SK-N-SH treated with all-trans-retinoic acid at 6 μM for 48 hours (cell line): ENCODE measurements at regions not wholly inside any gene's neighbourhood (a gene's known extent, or its start where the extent isn't known, plus 50 kb on each side); places are given as distances from the start of the nearest gene placed in this dataset.

Experiments used
- ATAC-seq: fragments of 200-7000 bp; cut with Tn5 transposase; 3 replicates; pipeline ENCODE4 v1.9.1; 2020; ENCODE audit warnings: mild to moderate bottlenecking, moderate library complexity
- ARNTL ChIP-seq: fragments of 450-650 bp; formaldehyde crosslinking; IDR thresholded peaks from 2 replicates; pipeline ENCODE4 v1.5.0; 2020; ENCODE audit warnings: low read depth, mild to moderate bottlenecking, moderate library complexity, borderline replicate concordance
- BACH2 ChIP-seq: fragments of 250-450 bp; sonication (Bioruptor Pico); IDR thresholded peaks from 2 replicates; pipeline ENCODE4 v1.9.0; 2021; ENCODE audit warnings: mild to moderate bottlenecking, borderline replicate concordance
- CSDC2 ChIP-seq: fragments of 250-450 bp; sonication (Bioruptor Pico); IDR thresholded peaks from 2 replicates; pipeline ENCODE4 v1.5.0; 2020; ENCODE audit warnings: mild to moderate bottlenecking, moderate library complexity
- ESRRG ChIP-seq: fragments of 250-450 bp; sonication (Bioruptor Pico); IDR thresholded peaks from 2 replicates; pipeline ENCODE4 v1.6.1; 2021; ENCODE audit warnings: mild to moderate bottlenecking
- GLIS3 ChIP-seq: fragments of 250-450 bp; sonication (Bioruptor Pico); IDR thresholded peaks from 2 replicates; pipeline ENCODE4 v1.5.0; 2020; ENCODE audit warnings: mild to moderate bottlenecking, moderate library complexity
- ISL1 ChIP-seq: fragments of 250-450 bp; sonication (Bioruptor Pico); IDR thresholded peaks from 2 replicates; pipeline ENCODE4 v2.1.2; 2022; ENCODE audit warnings: mild to moderate bottlenecking, moderate library complexity
- OSR1 ChIP-seq: fragments of 250-450 bp; sonication (Bioruptor Pico); IDR thresholded peaks from 2 replicates; pipeline ENCODE4 v1.8.0; 2022; ENCODE audit warnings: moderate library complexity, mild to moderate bottlenecking, inconsistent platforms
- PPARA ChIP-seq: fragments of 250-450 bp; sonication (Bioruptor Pico); IDR thresholded peaks from 2 replicates; pipeline ENCODE4 v1.5.0; 2020; ENCODE audit warnings: mild to moderate bottlenecking, borderline replicate concordance
- RARB ChIP-seq: fragments of 250-450 bp; sonication (Bioruptor Pico); IDR thresholded peaks from 2 replicates; pipeline ENCODE4 v1.8.0; 2021; ENCODE audit warnings: mild to moderate bottlenecking, moderate library complexity
- TCF4 ChIP-seq: fragments of 250-450 bp; sonication (Bioruptor Pico); IDR thresholded peaks from 2 replicates; pipeline ENCODE4 v1.8.0; 2021; ENCODE audit warnings: mild to moderate bottlenecking, moderate library complexity, borderline replicate concordance
- TOX ChIP-seq: fragments of 250-450 bp; sonication (Bioruptor Pico); IDR thresholded peaks from 2 replicates; pipeline ENCODE4 v1.8.0; 2021; ENCODE audit warnings: mild to moderate bottlenecking, moderate library complexity, borderline replicate concordance
- ZC3H10 ChIP-seq: fragments of 250-450 bp; sonication (Bioruptor Pico); IDR thresholded peaks from 2 replicates; pipeline ENCODE4 v1.5.1; 2021; ENCODE audit warnings: mild to moderate bottlenecking, moderate library complexity
- ZFP3 ChIP-seq: fragments of 250-450 bp; sonication (Bioruptor Pico); IDR thresholded peaks from 2 replicates; pipeline ENCODE4 v1.5.0; 2020; ENCODE audit warnings: mild to moderate bottlenecking, moderate library complexity
- ZFP30 ChIP-seq: fragments of 450-650 bp; formaldehyde crosslinking; IDR thresholded peaks from 2 replicates; pipeline ENCODE4 v1.5.0; 2022; ENCODE audit warnings: mild to moderate bottlenecking, moderate library complexity
- ZNF8 ChIP-seq: fragments of 450-650 bp; formaldehyde crosslinking; IDR thresholded peaks from 2 replicates; pipeline ENCODE4 v1.5.0; 2020; ENCODE audit warnings: mild to moderate bottlenecking, moderate library complexity
- TF ChIP-seq, protein P1 (sequence below): fragments of 250-450 bp; sonication (Bioruptor Pico); IDR thresholded peaks from 2 replicates; pipeline ENCODE4 v1.8.0; 2021; ENCODE audit warnings: low read depth, mild to moderate bottlenecking, moderate library complexity, borderline replicate concordance
- TF ChIP-seq, protein P2 (sequence below): fragments of 250-450 bp; sonication (Bioruptor Pico); IDR thresholded peaks from 2 replicates; pipeline ENCODE4 v1.5.1; 2020; ENCODE audit warnings: low read depth, mild to moderate bottlenecking, moderate library complexity
- TF ChIP-seq, protein P3 (sequence below): fragments of 250-450 bp; sonication (Bioruptor Pico); IDR thresholded peaks from 2 replicates; pipeline ENCODE4 v1.8.0; 2020; ENCODE audit warnings: mild to moderate bottlenecking, moderate library complexity, borderline replicate concordance
- TF ChIP-seq, protein P4 (sequence below): fragments of 250-450 bp; sonication (Bioruptor Pico); IDR thresholded peaks from 2 replicates; pipeline ENCODE4 v1.5.1; 2021; ENCODE audit warnings: mild to moderate bottlenecking, moderate library complexity

DNA sequence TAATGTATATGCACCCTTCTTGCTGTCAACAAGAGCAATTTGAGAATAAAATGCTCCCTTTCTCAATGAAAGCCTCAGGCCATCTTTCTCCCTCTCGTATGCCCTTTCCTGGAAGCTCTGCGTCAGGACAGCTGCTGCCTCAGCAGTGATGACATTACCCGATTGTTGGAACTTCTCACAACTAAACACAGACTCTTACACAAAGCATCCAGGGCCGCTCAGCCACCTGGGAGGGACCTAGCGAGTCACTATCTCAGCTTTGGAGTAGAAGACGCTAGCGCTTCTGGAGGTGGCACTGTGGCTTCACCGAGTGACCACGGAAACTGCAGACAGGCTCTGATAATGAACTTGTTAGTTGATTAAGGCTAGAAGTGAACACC lies 153.2 kb upstream of the SOX1 start:
- TF ChIP-seq TCF4 (CRISPR knock-in tag), result no peak
- no peak for ATAC-seq

DNA sequence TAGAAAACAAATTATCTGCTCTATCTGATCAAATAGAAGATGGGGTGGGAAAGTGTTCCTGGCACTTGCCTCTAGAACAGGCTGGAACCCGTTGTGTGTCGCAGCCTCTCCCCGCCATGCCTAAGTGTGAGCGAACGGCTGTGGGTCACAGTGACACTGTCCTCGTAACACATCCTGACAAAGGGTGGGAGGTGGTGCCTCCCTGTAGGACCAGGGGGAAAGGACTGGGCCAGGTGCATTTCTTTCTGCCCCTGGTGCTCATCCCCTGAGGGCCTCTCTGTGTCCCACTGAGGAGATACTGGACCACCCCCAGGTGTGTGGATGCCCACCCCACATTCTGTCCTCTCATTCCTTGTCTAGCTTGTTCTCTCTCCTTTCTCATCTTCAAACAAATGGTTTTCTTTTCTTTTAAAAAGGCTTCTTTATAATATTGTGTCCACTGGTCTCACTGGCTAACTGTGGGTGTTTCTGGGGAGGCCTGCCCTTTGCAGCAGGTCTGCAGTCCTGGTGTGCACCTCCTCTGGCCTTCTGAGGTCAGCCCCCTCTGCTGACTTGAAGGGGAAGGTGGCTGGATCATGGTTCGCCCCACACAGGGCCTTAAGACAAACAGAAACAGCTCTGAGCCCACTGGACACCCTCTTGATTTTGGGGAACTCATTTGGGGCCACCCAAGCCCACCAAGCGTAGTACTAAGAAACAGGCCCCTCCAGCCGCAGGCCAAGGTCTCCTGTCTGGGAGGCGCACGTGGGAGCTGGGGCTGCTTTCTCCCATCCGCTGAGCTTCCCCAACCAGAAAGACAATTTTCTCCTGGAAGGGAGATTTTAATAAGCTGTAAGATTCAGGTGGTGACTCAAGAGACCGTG lies 152.5 kb upstream of the SOX1 start:
- ATAC-seq, result no peak

DNA sequence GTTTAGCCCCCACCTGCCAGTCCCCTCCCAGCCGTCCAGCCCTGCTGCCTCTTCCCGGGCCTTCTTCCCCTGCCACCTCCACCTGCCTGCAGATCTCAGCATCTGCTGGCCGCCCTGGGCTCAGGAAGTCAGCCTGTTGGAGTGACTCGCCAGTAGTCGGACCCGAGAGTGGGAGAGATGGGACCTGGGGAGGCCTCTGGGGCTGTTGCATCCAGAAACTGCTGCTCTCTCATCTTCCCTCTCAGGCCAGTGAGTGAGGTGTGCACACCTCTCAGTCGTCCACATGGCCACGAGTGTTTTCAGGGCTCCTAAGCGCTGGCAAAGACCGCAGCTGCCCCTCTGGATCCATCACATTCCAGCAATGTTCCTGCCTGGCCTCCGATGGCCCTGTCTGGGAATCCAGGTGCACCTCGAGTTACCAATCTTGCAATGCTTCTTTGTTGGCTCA lies 151.8 kb upstream of the SOX1 start:
- no peak for ATAC-seq

More for the DNA sequence above, 152.5 kb upstream of the SOX1 start:
- TF ChIP-seq ZFP3 (CRISPR knock-in tag) (no peak), ISL1 (CRISPR knock-in tag) (no peak), ESRRG (CRISPR knock-in tag) (no peak), OSR1 (no peak), CSDC2 (no peak), ZC3H10 (no peak), PPARA (CRISPR knock-in tag) (no peak), ZFP30 (no peak), BACH2 (no peak), TOX (CRISPR knock-in tag) (no peak), ZNF8 (CRISPR knock-in tag) (no peak), ARNTL (no peak)
- TF ChIP-seq, protein P1, sequence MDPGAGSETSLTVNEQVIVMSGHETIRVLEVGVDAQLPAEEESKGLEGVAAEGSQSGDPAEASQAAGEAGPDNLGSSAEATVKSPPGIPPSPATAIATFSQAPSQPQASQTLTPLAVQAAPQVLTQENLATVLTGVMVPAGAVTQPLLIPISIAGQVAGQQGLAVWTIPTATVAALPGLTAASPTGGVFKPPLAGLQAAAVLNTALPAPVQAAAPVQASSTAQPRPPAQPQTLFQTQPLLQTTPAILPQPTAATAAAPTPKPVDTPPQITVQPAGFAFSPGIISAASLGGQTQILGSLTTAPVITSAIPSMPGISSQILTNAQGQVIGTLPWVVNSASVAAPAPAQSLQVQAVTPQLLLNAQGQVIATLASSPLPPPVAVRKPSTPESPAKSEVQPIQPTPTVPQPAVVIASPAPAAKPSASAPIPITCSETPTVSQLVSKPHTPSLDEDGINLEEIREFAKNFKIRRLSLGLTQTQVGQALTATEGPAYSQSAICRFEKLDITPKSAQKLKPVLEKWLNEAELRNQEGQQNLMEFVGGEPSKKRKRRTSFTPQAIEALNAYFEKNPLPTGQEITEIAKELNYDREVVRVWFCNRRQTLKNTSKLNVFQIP (CRISPR knock-in tag), result no peak
- TF ChIP-seq, protein P2, sequence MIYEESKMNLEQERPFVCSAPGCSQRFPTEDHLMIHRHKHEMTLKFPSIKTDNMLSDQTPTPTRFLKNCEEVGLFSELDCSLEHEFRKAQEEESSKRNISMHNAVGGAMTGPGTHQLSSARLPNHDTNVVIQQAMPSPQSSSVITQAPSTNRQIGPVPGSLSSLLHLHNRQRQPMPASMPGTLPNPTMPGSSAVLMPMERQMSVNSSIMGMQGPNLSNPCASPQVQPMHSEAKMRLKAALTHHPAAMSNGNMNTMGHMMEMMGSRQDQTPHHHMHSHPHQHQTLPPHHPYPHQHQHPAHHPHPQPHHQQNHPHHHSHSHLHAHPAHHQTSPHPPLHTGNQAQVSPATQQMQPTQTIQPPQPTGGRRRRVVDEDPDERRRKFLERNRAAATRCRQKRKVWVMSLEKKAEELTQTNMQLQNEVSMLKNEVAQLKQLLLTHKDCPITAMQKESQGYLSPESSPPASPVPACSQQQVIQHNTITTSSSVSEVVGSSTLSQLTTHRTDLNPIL (CRISPR knock-in tag), result no peak
- TF ChIP-seq, protein P3, sequence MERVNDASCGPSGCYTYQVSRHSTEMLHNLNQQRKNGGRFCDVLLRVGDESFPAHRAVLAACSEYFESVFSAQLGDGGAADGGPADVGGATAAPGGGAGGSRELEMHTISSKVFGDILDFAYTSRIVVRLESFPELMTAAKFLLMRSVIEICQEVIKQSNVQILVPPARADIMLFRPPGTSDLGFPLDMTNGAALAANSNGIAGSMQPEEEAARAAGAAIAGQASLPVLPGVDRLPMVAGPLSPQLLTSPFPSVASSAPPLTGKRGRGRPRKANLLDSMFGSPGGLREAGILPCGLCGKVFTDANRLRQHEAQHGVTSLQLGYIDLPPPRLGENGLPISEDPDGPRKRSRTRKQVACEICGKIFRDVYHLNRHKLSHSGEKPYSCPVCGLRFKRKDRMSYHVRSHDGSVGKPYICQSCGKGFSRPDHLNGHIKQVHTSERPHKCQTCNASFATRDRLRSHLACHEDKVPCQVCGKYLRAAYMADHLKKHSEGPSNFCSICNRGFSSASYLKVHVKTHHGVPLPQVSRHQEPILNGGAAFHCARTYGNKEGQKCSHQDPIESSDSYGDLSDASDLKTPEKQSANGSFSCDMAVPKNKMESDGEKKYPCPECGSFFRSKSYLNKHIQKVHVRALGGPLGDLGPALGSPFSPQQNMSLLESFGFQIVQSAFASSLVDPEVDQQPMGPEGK (CRISPR knock-in tag), result no peak
- TF ChIP-seq, protein P4, sequence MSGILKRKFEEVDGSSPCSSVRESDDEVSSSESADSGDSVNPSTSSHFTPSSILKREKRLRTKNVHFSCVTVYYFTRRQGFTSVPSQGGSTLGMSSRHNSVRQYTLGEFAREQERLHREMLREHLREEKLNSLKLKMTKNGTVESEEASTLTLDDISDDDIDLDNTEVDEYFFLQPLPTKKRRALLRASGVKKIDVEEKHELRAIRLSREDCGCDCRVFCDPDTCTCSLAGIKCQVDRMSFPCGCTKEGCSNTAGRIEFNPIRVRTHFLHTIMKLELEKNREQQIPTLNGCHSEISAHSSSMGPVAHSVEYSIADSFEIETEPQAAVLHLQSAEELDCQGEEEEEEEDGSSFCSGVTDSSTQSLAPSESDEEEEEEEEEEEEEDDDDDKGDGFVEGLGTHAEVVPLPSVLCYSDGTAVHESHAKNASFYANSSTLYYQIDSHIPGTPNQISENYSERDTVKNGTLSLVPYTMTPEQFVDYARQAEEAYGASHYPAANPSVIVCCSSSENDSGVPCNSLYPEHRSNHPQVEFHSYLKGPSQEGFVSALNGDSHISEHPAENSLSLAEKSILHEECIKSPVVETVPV (CRISPR knock-in tag), result no peak

More for the DNA sequence above, 151.8 kb upstream of the SOX1 start:
- TF ChIP-seq RARB (CRISPR knock-in tag) (no peak), BACH2 (no peak), TOX (CRISPR knock-in tag) (no peak), PPARA (CRISPR knock-in tag) (no peak), ZNF8 (CRISPR knock-in tag) (no peak), ISL1 (CRISPR knock-in tag) (no peak), CSDC2 (no peak), GLIS3 (CRISPR knock-in tag) (no peak), TCF4 (CRISPR knock-in tag) (no peak), ZFP30 (no peak), ARNTL (no peak)
- TF ChIP-seq, protein P1 (CRISPR knock-in tag), result no peak
- TF ChIP-seq, protein P3 (CRISPR knock-in tag), result no peak
